ENCODE measurements at regions not wholly inside any gene's neighbourhood (a gene's known extent, or its start where the extent isn't known, plus 50 kb on each side); places are given as distances from the start of the nearest gene placed in this dataset.

DNA sequence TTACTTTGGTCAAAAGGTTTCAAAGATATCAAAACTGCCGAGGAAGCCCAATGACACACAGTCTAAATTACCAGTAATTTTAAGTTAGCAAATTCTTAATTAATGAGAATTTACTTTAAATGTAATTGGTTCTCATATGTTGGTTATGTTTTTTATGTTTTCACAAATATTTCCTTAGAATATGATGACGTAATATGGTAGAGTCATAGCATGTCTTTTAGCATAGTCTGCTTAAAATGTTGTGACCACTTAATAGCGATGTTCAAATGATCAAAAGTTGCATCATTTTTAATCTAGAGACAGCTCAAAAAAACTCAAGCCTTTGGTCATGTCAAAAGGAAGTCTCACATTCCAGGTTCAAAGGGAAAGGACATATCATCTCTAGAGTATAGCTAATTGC, 123.3 kb upstream of the ST6GAL2 start:
- no peak for TF ChIP-seq POLR2A (IDR thresholded peaks at IDR 0.05; ENCODE audit: low read length)
- TF ChIP-seq GATA1 (IDR thresholded peaks at IDR 0.05; ENCODE audit: low read depth, low read length): no peak

All from erythroblast (primary cell).